ACC112 (cell line): ENCODE measurements at regions not wholly inside any gene's neighbourhood (a gene's known extent, or its start where the extent isn't known, plus 50 kb on each side); places are given as distances from the start of the nearest gene placed in this dataset.

Experiments used
- H2AFZ ChIP-seq: fragments of 200-600 bp; sonication (generic); one replicate; pipeline ENCODE4 v1.6.0; 2017; ENCODE audit warnings: antibody characterized with exemption, low read length; ENCODE audit not compliant: unreplicated experiment
- H3K27ac ChIP-seq: fragments of 200-600 bp; sonication (generic); 2 replicates; pipeline ENCODE4 v1.5.1; 2014; ENCODE audit warnings: low read depth, mild to moderate bottlenecking, antibody characterized with exemption, low read length, moderate library complexity
- H3K27me3 ChIP-seq: fragments of 200-600 bp; sonication (generic); 2 replicates; pipeline ENCODE4 v1.6.1; 2014; ENCODE audit warnings: mild to moderate bottlenecking, antibody characterized with exemption, low read length, moderate library complexity, mixed read lengths; ENCODE audit not compliant: insufficient read depth
- H3K36me3 ChIP-seq: fragments of 200-600 bp; sonication (generic); 2 replicates; pipeline ENCODE4 v1.6.1; 2016; ENCODE audit warnings: mild to moderate bottlenecking, antibody characterized with exemption, low read length, moderate library complexity, mixed read lengths; ENCODE audit not compliant: insufficient read depth
- H3K4me1 ChIP-seq: fragments of 200-600 bp; sonication (generic); one replicate; pipeline ENCODE4 v1.6.1; 2016; ENCODE audit warnings: low read length, mixed read lengths; ENCODE audit not compliant: insufficient read depth, unreplicated experiment, control insufficient read depth
- H3K4me3 ChIP-seq: fragments of 200-600 bp; sonication (generic); 2 replicates; pipeline ENCODE4 v1.5.1; 2014; ENCODE audit warnings: mild to moderate bottlenecking, low read depth, low read length
- H3K79me2 ChIP-seq: fragments of 200-600 bp; sonication (generic); one replicate; pipeline ENCODE4 v1.6.0; 2016; ENCODE audit warnings: low read length; ENCODE audit not compliant: control insufficient read depth, unreplicated experiment, insufficient read depth

- peaks cover 2% of the 10 kb centered on the region for H3K4me1 ChIP-seq
- H3K4me3 ChIP-seq: no peak overlapping the region
- no peaks in the 10 kb centered on the region for H3K27me3 ChIP-seq
- no peak overlapping the region for H2AFZ ChIP-seq
- H3K27ac ChIP-seq: no peak overlapping the region
- H3K36me3 ChIP-seq: no peaks in the 10 kb centered on the region
- H3K79me2 ChIP-seq: no peaks in the 10 kb centered on the region
These were observed 54.1 kb upstream of the ERBB4 start for GRCh38 chr2:212592695-212593094.
